Lower lobe of right lung (tissue), 2 donors: ENCODE measurements at regions not wholly inside any gene's neighbourhood (a gene's known extent, or its start where the extent isn't known, plus 50 kb on each side); places are given as distances from the start of the nearest gene placed in this dataset.

Experiments
- ATAC-seq, 2 donors: fragments of 200-7000 bp; cut with Tn5 transposase; one replicate each; pipeline ENCODE4 v1.9.1; 2020 to 2022; ENCODE audit warnings: mild to moderate bottlenecking in 2 of 2, moderate library complexity in 2 of 2
- DNase-seq: peaks from one replicate; pipeline ENCODE4 v3.0.0-alpha.2; 2020
- H3K27ac ChIP-seq: fragments of 200-600 bp; one replicate; pipeline ENCODE4 v1.8.0; 2022
- H3K27me3 ChIP-seq: fragments of 200-600 bp; one replicate; pipeline ENCODE4 v1.8.0; 2022; ENCODE audit warnings: low read depth
- H3K36me3 ChIP-seq: fragments of 200-600 bp; one replicate; pipeline ENCODE4 v1.8.0; 2022; ENCODE audit warnings: mild to moderate bottlenecking
- H3K4me1 ChIP-seq: fragments of 200-600 bp; one replicate; pipeline ENCODE4 v1.8.0; 2022
- H3K4me3 ChIP-seq: fragments of 200-600 bp; one replicate; pipeline ENCODE4 v1.8.0; 2022; ENCODE audit warnings: mild to moderate bottlenecking
- H3K9me3 ChIP-seq: fragments of 200-600 bp; one replicate; pipeline ENCODE4 v1.8.0; 2022
- intact Hi-C: fragments of 100-400 bp; cut with DNase I; formaldehyde crosslinking; loops from one replicate; pipeline ENCODE4 v1.11.0; 2022
- TF ChIP-seq, protein P1 (sequence below): fragments of 200-600 bp; IDR thresholded peaks from one replicate; pipeline ENCODE4 v1.8.0; 2022; ENCODE audit warnings: antibody characterized with exemption, mild to moderate bottlenecking
- donor health status: DM: no; HTN: yes; CAD: no; lungs with severe emphysema.

DNA sequence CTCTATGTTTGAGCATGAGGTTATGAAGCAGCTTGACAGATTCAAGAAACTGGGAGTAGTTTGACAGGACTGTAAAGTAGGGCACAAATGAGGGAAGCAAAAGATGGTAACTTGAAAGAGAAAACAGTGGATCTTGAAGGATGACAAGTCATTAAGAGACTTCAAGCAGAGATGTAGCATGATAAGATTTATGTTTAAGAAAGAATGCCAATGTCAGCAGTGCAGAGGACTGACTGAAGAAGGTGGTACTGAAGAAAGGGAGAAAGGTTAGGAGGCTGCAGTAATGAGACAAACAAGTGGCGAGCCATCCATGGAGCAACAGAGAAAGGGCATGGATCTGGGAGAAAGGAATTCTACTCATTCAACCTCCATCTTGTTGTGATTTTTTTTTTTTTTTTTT is 120.2 kb upstream of the RAP1B start:
- Histone ChIP-seq H3K9me3 (no peaks in the 10 kb centered on the region), H3K27ac (no peak overlapping the region), H3K4me1 (no peaks in the 10 kb centered on the region), H3K4me3 (no peak overlapping the region), H3K27me3 (no peaks in the 10 kb centered on the region), H3K36me3 (no peaks in the 10 kb centered on the region)
- DNase-seq, result no peak
- TF ChIP-seq, protein P1, sequence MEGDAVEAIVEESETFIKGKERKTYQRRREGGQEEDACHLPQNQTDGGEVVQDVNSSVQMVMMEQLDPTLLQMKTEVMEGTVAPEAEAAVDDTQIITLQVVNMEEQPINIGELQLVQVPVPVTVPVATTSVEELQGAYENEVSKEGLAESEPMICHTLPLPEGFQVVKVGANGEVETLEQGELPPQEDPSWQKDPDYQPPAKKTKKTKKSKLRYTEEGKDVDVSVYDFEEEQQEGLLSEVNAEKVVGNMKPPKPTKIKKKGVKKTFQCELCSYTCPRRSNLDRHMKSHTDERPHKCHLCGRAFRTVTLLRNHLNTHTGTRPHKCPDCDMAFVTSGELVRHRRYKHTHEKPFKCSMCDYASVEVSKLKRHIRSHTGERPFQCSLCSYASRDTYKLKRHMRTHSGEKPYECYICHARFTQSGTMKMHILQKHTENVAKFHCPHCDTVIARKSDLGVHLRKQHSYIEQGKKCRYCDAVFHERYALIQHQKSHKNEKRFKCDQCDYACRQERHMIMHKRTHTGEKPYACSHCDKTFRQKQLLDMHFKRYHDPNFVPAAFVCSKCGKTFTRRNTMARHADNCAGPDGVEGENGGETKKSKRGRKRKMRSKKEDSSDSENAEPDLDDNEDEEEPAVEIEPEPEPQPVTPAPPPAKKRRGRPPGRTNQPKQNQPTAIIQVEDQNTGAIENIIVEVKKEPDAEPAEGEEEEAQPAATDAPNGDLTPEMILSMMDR, result no peak
- ATAC-seq, result no peak
- intact Hi-C loops, result no loop called here

DNA sequence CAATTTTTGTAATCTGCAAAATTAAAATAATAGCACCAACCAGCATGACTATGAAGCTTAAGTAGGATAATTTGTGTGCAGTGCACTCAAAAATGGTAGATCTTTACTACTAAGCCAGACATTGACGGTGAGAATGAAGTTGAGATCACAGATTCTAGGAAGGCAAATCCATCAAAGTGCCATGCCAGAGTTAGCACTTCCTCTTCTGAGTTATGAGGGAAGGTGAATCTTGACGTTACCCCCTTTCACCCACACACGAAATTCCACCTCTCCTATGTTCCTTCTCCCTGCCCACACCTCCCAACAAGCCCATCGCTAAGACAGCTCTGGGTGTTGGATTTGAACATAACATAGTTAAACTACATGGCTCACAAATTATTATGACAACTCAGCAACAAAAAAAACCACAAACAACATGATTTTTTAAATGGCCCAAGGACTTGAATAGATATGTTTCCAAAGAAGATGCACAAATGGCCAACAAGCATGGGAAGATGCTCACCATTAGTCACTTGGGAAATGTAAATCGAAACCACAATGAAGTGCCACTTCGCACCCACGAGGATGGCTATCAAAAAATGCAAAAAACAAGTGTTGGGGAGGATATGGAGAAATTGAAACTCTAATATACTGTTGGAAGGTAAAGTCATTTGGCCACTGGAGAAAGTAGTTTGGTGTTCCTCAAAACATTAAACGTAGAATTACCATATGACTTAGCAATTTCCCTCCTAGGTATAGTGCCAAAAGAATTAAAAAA is 119.3 kb upstream of the RAP1B start:
- no peaks in the 10 kb centered on the region for H3K27me3 ChIP-seq
- H3K27ac ChIP-seq, result no peak overlapping the region
- H3K9me3 ChIP-seq, result no peaks in the 10 kb centered on the region
- intact Hi-C loops, result no loop called here
- no peaks in the 10 kb centered on the region for H3K36me3 ChIP-seq
- TF ChIP-seq, protein P1, result no peak
- DNase-seq (no peak), ATAC-seq (no peak)
- no peak overlapping the region for H3K4me3 ChIP-seq
- H3K4me1 ChIP-seq, result no peaks in the 10 kb centered on the region

DNA sequence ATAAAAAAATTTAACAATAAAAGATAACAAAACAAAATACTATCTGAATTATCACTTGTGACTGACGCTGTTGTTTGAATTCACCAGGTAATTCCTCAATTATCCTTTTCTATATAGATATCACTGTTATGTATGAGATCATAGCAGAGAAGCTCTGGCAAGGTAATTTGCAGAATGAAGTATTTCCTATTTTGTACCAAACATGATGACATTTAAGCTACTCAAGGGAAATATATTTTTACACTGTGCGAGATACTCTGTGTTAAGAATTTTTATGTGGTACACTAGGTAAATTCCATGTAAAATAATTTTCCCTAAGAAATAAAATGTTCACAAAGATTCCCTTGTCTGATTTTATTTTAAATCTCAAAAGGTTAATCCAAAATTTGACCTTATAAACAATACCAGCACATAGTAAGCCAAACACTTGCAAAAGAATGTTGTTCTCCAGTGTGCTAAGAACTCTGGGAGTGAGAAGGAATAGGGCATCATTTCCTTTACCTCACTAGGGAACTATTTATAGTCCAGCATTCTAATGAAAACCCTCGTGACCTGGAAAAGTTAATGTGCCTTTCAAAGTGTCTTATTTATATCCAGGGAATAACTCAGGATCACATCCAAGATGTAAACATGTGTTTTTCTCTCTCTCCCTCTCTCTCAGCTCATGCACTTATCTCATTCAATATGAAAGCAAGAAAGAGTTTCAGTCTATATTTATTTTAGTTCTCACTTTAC is 115.2 kb upstream of the RAP1B start:
- TF ChIP-seq, protein P1, result no peak
- H3K27ac ChIP-seq, result no peak overlapping the region
- ATAC-seq, result no peak
- H3K36me3 ChIP-seq, result no peaks in the 10 kb centered on the region
- no peaks in the 10 kb centered on the region for H3K27me3 ChIP-seq
- no peak overlapping the region for H3K4me3 ChIP-seq
- no peaks in the 10 kb centered on the region for H3K4me1 ChIP-seq
- intact Hi-C loops, result no loop called here
- no peak for DNase-seq
- H3K9me3 ChIP-seq, result no peaks in the 10 kb centered on the region

DNA sequence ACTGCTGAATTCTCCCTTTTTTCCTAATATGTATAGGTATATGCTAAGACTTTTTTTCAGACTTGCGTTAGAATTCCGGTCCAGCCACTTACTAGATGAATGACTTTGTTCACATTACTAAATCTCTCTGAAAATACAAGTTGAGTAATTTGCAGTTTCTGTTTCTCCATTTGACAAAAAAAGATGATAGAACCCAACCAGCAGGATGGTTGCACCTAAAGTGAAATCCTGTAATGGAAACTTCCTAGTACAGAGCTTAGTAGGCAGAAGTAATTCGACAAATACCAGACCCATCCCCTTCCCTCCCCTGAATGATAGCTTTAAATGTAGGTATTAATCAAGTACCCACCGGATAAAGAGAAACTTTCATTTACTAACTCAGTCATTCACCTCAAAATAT is 113.6 kb upstream of the RAP1B start:
- Histone ChIP-seq H3K36me3 (no peaks in the 10 kb centered on the region), H3K27me3 (no peaks in the 10 kb centered on the region), H3K27ac (no peak overlapping the region), H3K4me1 (no peaks in the 10 kb centered on the region), H3K9me3 (no peaks in the 10 kb centered on the region), H3K4me3 (no peak overlapping the region)
- ATAC-seq (no peak), DNase-seq (no peak)
- intact Hi-C loops, result no loop called here
- TF ChIP-seq, protein P1, result no peak

DNA sequence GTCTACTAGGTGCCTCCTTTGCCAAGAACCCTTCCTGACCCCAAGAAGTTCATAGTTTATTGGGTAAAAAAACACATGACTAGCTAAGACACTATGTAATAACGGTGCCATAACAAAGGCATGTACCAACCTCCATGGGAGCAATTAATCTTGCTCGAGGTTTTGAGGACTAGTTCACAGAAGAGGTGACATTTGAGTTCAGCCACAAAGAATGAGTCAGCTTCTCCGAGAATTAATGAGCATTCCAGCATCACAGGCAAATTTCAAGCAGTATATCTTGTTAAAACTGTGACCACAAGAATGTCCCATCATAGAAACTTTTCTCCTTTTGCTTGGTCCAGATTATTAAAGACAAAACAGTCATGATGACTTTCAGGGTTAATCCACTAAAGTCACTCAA is 113.0 kb upstream of the RAP1B start:
- H3K27ac ChIP-seq, result no peak overlapping the region
- ATAC-seq (no peak), DNase-seq (no peak)
- no peaks in the 10 kb centered on the region for H3K36me3 ChIP-seq
- no peaks in the 10 kb centered on the region for H3K4me1 ChIP-seq
- no peaks in the 10 kb centered on the region for H3K9me3 ChIP-seq
- no peaks in the 10 kb centered on the region for H3K27me3 ChIP-seq
- no peak overlapping the region for H3K4me3 ChIP-seq
- intact Hi-C loops, result no loop called here
- TF ChIP-seq, protein P1, result no peak
